ENCODE measurements at regions not wholly inside any gene's neighbourhood (a gene's known extent, or its start where the extent isn't known, plus 50 kb on each side); places are given as distances from the start of the nearest gene placed in this dataset.

GRCh38 chr18:46333431-46334135 lies 229.4 kb downstream of the HAUS1 start:
- TF ChIP-seq YY1 (IDR thresholded peaks at IDR 0.05) (no peak), FOXA2 (IDR thresholded peaks at IDR 0.05) (no peak), RXRA (IDR thresholded peaks at IDR 0.05) (peak; percentile 70 to 89), ZBTB33 (IDR thresholded peaks at IDR 0.05) (peak; percentile 59), RAD21 (IDR thresholded peaks at IDR 0.05) (no peak), SP1 (IDR thresholded peaks at IDR 0.05) (no peak), GABPA (IDR thresholded peaks at IDR 0.05 in 1 of 2, conservative IDR thresholded peaks at IDR 0.05 in 1 of 2) (no peak), JUND (IDR thresholded peaks at IDR 0.05) (peak in 1 of 2 donors; percentile 42), CTCF (IDR thresholded peaks at IDR 0.05; ENCODE audit: low read depth, low read length, missing input control) (no peak), FOXA1 (IDR thresholded peaks at IDR 0.05) (no peak), HNF4A (conservative IDR thresholded peaks at IDR 0.05) (no peak), HNF4G (IDR thresholded peaks at IDR 0.05) (no peak), REST (IDR thresholded peaks at IDR 0.05) (peak; percentile 25), MAX (IDR thresholded peaks at IDR 0.05) (peak; percentile 5), EGR1 (IDR thresholded peaks at IDR 0.05; ENCODE audit: low read depth in 2 of 2) (no peak), ATF3 (IDR thresholded peaks at IDR 0.05) (no peak)
- Histone ChIP-seq H3K4me3 (ENCODE audit: low read depth in 1 of 3, low read length in 3 of 3) (peak overlapping the region; percentile 43 to 90 (median 59)), H3K9ac (ENCODE audit: low read depth in 1 of 2, low read length in 2 of 2) (no peak overlapping the region), H3K27me3 (ENCODE audit: control insufficient read depth in 4 of 4, insufficient read depth in 4 of 4, low read length in 3 of 4) (no peaks in the 10 kb centered on the region), H3K27ac (ENCODE audit: low read depth in 1 of 2, low read length in 2 of 2) (peak overlapping the region; percentile 81 to 92), H3K36me3 (ENCODE audit: control insufficient read depth in 4 of 4, insufficient read depth in 3 of 4, low read depth in 1 of 4, low read length in 3 of 4) (no peaks in the 10 kb centered on the region), H3K4me1 (ENCODE audit: control insufficient read depth in 4 of 4, insufficient read depth in 4 of 4, low read length in 3 of 4) (peaks cover 6 to 66% (median 48%) of the 10 kb centered on the region in 4 donors), H3K9me3 (ENCODE audit: control insufficient read depth in 4 of 4, low read length in 3 of 4) (no peaks in the 10 kb centered on the region)
- 1% methylated on average over 77 of the region's 77 CpGs for WGBS
- peak; percentile 40 for DNase-seq (ENCODE audit: low spot score)

Data from liver (tissue), 8 donors.